GM23338 (cell line): ENCODE measurements at regions not wholly inside any gene's neighbourhood (a gene's known extent, or its start where the extent isn't known, plus 50 kb on each side); places are given as distances from the start of the nearest gene placed in this dataset.

Experiments
- ATAC-seq: fragments of 200-7000 bp; cut with Tn5 transposase; 3 replicates; pipeline ENCODE4 v1.9.1; 2020
- DNase-seq: peaks from one replicate; pipeline ENCODE4 v3.0.0-alpha.2; 2015; ENCODE audit warnings: low spot score
- H2AFZ ChIP-seq: fragments of 200-600 bp; sonication (generic); 2 replicates; pipeline ENCODE4 v1.8.0; 2016; ENCODE audit warnings: antibody characterized with exemption, mild to moderate bottlenecking, moderate library complexity
- H3F3A ChIP-seq: fragments of 200-600 bp; sonication (generic); replicated peaks from 2 replicates; pipeline ENCODE4 v1.8.0; 2017; ENCODE audit warnings: antibody characterized with exemption, mixed run types, low read depth
- H3K27ac ChIP-seq: fragments of 200-600 bp; sonication (generic); 2 replicates; pipeline ENCODE4 v1.6.1; 2016; ENCODE audit warnings: low read depth
- H3K27me3 ChIP-seq: fragments of 200-600 bp; sonication (generic); 2 replicates; pipeline ENCODE4 v1.8.0; 2016; ENCODE audit warnings: mild to moderate bottlenecking, mixed run types, moderate library complexity; ENCODE audit not compliant: insufficient read depth
- H3K36me3 ChIP-seq: fragments of 200-600 bp; sonication (generic); 2 replicates; pipeline ENCODE4 v1.8.0; 2016; ENCODE audit warnings: mild to moderate bottlenecking; ENCODE audit not compliant: insufficient read depth
- H3K4me1 ChIP-seq: fragments of 200-600 bp; sonication (generic); 2 replicates; pipeline ENCODE4 v1.8.0; 2016; ENCODE audit warnings: mild to moderate bottlenecking, moderate library complexity; ENCODE audit not compliant: insufficient read depth
- H3K4me2 ChIP-seq: fragments of 200-600 bp; sonication (generic); 2 replicates; pipeline ENCODE4 v1.7.1; 2017; ENCODE audit warnings: mixed run types
- H3K4me3 ChIP-seq: fragments of 200-600 bp; sonication (generic); 2 replicates; pipeline ENCODE4 v1.6.1; 2016; ENCODE audit warnings: mixed run types
- H3K79me2 ChIP-seq: fragments of 200-600 bp; sonication (generic); replicated peaks from 2 replicates; pipeline ENCODE4 v1.8.0; 2017; ENCODE audit warnings: mild to moderate bottlenecking; ENCODE audit not compliant: insufficient read depth
- H3K9me2 ChIP-seq: fragments of 200-600 bp; sonication (generic); 2 replicates; pipeline ENCODE4 v1.8.0; 2017; ENCODE audit not compliant: insufficient read depth
- H4K20me1 ChIP-seq: fragments of 200-600 bp; sonication (generic); replicated peaks from 2 replicates; pipeline ENCODE4 v1.8.0; 2017; ENCODE audit warnings: mild to moderate bottlenecking; ENCODE audit not compliant: insufficient read depth
- H3K27ac Mint-ChIP-seq: 2 replicates; pipeline ENCODE4 v1.8.0; 2020; ENCODE audit warnings: inconsistent platforms, mild to moderate bottlenecking, moderate library complexity, mixed read lengths
- H3K27me3 Mint-ChIP-seq: 3 replicates; pipeline ENCODE4 v1.8.0; 2022; ENCODE audit warnings: low read depth, mild to moderate bottlenecking, moderate library complexity, mixed read lengths, inconsistent platforms; ENCODE audit not compliant: insufficient read depth, poor library complexity
- H3K36me3 Mint-ChIP-seq: 3 replicates; pipeline ENCODE4 v1.8.0; 2021; ENCODE audit warnings: low read depth, mild to moderate bottlenecking, inconsistent platforms, moderate library complexity, mixed read lengths
- H3K4me1 Mint-ChIP-seq: 3 replicates; pipeline ENCODE4 v1.8.0; 2020; ENCODE audit warnings: mild to moderate bottlenecking, inconsistent platforms, mixed read lengths
- H3K4me3 Mint-ChIP-seq: 3 replicates; pipeline ENCODE4 v1.8.0; 2021; ENCODE audit warnings: moderate library complexity, mild to moderate bottlenecking, inconsistent platforms, mixed read lengths
- H3K9me3 Mint-ChIP-seq: 3 replicates; pipeline ENCODE4 v1.8.0; 2020; ENCODE audit warnings: moderate library complexity, mild to moderate bottlenecking, inconsistent platforms, mixed read lengths
- NANOG ChIP-seq: IDR thresholded peaks from 2 replicates; pipeline ENCODE4 v1.6.1; 2016; ENCODE audit warnings: antibody characterized with exemption, borderline replicate concordance
- POLR2AphosphoS5 ChIP-seq: IDR thresholded peaks from 2 replicates; pipeline ENCODE4 v1.6.1; 2016; ENCODE audit warnings: antibody characterized with exemption, low read depth
- STAT1 ChIP-seq: IDR thresholded peaks from one replicate; pipeline ENCODE4 v1.6.1; 2016; ENCODE audit warnings: antibody characterized with exemption; ENCODE audit not compliant: unreplicated experiment
- TF ChIP-seq, protein P1 (sequence below): fragments of 250-450 bp; sonication (Bioruptor Pico); IDR thresholded peaks from 2 replicates; pipeline ENCODE4 v1.5.0; 2020; ENCODE audit warnings: mild to moderate bottlenecking, moderate library complexity
- TF ChIP-seq, protein P2 (sequence below), 2 experiments: fragments of 200-600 bp in 1 of 2; sonication (generic) in 1 of 2; conservative IDR thresholded peaks; 2 replicates each; pipeline versions ENCODE4 v1.5.1 to v1.6.1; 2016 to 2017; ENCODE audit warnings: antibody characterized with exemption in 2 of 2, low read depth in 2 of 2, mild to moderate bottlenecking in 2 of 2, moderate library complexity in 1 of 2
- TF ChIP-seq, protein P3 (sequence below): IDR thresholded peaks from 2 replicates; pipeline ENCODE4 v1.6.1; 2016; ENCODE audit warnings: antibody characterized with exemption

DNA sequence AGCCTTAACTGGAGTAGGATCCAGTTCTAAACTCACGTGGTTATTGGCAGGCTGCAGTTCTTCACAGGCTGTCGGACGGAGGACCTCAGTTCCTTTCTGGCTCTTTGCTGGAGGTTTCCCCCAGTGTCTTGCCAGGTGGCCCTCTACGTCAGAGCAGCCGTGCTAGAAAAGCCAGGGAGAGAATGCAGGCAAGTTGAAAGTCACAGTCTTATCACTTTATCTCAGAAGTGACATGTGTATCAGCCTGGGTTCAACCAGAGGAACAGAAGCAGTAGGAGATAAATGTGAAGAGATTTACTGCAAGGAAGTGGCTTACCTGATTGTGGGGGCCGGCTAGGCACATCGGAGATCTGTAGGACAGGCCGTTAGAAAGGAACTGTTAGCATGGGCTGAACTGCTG is 125.3 kb upstream of the BNIP2 start:
- H3K27me3 Mint-ChIP-seq = no peaks in the 10 kb centered on the region
- H3K27ac Mint-ChIP-seq = no peak overlapping the region
- Histone ChIP-seq H3K36me3 (no peaks in the 10 kb centered on the region), H3K27ac (no peak overlapping the region), H3K4me1 (peaks cover 18% of the 10 kb centered on the region; the same call in 1 of the 2 replicates), H3K9me2 (no peaks in the 10 kb centered on the region), H3K4me3 (no peak overlapping the region), H3K4me2 (no peak overlapping the region), H3F3A (no peaks in the 10 kb centered on the region), H3K79me2 (no peaks in the 10 kb centered on the region), H3K27me3 (no peaks in the 10 kb centered on the region), H2AFZ (no peak overlapping the region), H4K20me1 (no peaks in the 10 kb centered on the region)
- no peak for ATAC-seq
- peaks cover 31% of the 10 kb centered on the region for H3K4me1 Mint-ChIP-seq
- no peak for DNase-seq
- H3K36me3 Mint-ChIP-seq = no peaks in the 10 kb centered on the region
- TF ChIP-seq, protein P1, sequence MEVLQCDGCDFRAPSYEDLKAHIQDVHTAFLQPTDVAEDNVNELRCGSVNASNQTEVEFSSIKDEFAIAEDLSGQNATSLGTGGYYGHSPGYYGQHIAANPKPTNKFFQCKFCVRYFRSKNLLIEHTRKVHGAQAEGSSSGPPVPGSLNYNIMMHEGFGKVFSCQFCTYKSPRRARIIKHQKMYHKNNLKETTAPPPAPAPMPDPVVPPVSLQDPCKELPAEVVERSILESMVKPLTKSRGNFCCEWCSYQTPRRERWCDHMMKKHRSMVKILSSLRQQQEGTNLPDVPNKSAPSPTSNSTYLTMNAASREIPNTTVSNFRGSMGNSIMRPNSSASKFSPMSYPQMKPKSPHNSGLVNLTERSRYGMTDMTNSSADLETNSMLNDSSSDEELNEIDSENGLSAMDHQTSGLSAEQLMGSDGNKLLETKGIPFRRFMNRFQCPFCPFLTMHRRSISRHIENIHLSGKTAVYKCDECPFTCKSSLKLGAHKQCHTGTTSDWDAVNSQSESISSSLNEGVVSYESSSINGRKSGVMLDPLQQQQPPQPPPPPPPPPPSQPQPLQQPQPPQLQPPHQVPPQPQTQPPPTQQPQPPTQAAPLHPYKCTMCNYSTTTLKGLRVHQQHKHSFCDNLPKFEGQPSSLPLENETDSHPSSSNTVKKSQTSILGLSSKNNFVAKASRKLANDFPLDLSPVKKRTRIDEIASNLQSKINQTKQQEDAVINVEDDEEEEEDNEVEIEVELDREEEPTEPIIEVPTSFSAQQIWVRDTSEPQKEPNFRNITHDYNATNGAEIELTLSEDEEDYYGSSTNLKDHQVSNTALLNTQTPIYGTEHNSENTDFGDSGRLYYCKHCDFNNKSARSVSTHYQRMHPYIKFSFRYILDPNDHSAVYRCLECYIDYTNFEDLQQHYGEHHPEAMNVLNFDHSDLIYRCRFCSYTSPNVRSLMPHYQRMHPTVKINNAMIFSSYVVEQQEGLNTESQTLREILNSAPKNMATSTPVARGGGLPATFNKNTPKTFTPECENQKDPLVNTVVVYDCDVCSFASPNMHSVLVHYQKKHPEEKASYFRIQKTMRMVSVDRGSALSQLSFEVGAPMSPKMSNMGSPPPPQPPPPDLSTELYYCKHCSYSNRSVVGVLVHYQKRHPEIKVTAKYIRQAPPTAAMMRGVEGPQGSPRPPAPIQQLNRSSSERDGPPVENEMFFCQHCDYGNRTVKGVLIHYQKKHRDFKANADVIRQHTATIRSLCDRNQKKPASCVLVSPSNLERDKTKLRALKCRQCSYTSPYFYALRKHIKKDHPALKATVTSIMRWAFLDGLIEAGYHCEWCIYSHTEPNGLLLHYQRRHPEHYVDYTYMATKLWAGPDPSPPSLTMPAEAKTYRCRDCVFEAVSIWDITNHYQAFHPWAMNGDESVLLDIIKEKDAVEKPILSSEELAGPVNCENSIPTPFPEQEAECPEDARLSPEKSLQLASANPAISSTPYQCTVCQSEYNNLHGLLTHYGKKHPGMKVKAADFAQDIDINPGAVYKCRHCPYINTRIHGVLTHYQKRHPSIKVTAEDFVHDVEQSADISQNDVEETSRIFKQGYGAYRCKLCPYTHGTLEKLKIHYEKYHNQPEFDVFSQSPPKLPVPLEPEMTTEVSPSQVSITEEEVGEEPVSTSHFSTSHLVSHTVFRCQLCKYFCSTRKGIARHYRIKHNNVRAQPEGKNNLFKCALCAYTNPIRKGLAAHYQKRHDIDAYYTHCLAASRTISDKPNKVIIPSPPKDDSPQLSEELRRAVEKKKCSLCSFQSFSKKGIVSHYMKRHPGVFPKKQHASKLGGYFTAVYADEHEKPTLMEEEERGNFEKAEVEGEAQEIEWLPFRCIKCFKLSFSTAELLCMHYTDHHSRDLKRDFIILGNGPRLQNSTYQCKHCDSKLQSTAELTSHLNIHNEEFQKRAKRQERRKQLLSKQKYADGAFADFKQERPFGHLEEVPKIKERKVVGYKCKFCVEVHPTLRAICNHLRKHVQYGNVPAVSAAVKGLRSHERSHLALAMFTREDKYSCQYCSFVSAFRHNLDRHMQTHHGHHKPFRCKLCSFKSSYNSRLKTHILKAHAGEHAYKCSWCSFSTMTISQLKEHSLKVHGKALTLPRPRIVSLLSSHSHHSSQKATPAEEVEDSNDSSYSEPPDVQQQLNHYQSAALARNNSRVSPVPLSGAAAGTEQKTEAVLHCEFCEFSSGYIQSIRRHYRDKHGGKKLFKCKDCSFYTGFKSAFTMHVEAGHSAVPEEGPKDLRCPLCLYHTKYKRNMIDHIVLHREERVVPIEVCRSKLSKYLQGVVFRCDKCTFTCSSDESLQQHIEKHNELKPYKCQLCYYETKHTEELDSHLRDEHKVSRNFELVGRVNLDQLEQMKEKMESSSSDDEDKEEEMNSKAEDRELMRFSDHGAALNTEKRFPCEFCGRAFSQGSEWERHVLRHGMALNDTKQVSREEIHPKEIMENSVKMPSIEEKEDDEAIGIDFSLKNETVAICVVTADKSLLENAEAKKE (CRISPR knock-in tag) = no peak
- TF ChIP-seq STAT1 (no peak), NANOG (no peak), POLR2AphosphoS5 (no peak)
- TF ChIP-seq, protein P2, sequence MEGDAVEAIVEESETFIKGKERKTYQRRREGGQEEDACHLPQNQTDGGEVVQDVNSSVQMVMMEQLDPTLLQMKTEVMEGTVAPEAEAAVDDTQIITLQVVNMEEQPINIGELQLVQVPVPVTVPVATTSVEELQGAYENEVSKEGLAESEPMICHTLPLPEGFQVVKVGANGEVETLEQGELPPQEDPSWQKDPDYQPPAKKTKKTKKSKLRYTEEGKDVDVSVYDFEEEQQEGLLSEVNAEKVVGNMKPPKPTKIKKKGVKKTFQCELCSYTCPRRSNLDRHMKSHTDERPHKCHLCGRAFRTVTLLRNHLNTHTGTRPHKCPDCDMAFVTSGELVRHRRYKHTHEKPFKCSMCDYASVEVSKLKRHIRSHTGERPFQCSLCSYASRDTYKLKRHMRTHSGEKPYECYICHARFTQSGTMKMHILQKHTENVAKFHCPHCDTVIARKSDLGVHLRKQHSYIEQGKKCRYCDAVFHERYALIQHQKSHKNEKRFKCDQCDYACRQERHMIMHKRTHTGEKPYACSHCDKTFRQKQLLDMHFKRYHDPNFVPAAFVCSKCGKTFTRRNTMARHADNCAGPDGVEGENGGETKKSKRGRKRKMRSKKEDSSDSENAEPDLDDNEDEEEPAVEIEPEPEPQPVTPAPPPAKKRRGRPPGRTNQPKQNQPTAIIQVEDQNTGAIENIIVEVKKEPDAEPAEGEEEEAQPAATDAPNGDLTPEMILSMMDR (conservative IDR thresholded peaks at IDR 0.05; ENCODE audit: low read depth in 2 of 2) = no peak
- TF ChIP-seq, protein P3, sequence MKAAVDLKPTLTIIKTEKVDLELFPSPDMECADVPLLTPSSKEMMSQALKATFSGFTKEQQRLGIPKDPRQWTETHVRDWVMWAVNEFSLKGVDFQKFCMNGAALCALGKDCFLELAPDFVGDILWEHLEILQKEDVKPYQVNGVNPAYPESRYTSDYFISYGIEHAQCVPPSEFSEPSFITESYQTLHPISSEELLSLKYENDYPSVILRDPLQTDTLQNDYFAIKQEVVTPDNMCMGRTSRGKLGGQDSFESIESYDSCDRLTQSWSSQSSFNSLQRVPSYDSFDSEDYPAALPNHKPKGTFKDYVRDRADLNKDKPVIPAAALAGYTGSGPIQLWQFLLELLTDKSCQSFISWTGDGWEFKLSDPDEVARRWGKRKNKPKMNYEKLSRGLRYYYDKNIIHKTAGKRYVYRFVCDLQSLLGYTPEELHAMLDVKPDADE = no peak
- no peak overlapping the region for H3K4me3 Mint-ChIP-seq
- no peaks in the 10 kb centered on the region for H3K9me3 Mint-ChIP-seq
